Parathyroid adenoma (tissue), 2 donors: ENCODE measurements at regions not wholly inside any gene's neighbourhood (a gene's known extent, or its start where the extent isn't known, plus 50 kb on each side); places are given as distances from the start of the nearest gene placed in this dataset.

Experiments used
- H2AFZ ChIP-seq: fragments of 300-600 bp; sonication (generic); one replicate; pipeline ENCODE4 v1.7.0; 2017; ENCODE audit warnings: antibody characterized with exemption, mild to moderate bottlenecking
- H3K27ac ChIP-seq: fragments of 300-600 bp; sonication (generic); one replicate; pipeline ENCODE4 v1.7.0; 2017
- H3K27me3 ChIP-seq: fragments of 300-600 bp; sonication (generic); one replicate; pipeline ENCODE4 v1.7.0; 2017; ENCODE audit warnings: low read length; ENCODE audit not compliant: control insufficient read depth, insufficient read depth
- H3K36me3 ChIP-seq: fragments of 300-600 bp; sonication (generic); one replicate; pipeline ENCODE4 v1.7.0; 2017; ENCODE audit warnings: low read length; ENCODE audit not compliant: control insufficient read depth, insufficient read depth
- H3K4me1 ChIP-seq: fragments of 300-600 bp; sonication (generic); one replicate; pipeline ENCODE4 v1.7.0; 2017; ENCODE audit warnings: control low read depth
- H3K4me2 ChIP-seq: fragments of 300-600 bp; sonication (generic); one replicate; pipeline ENCODE4 v1.7.0; 2017; ENCODE audit warnings: low read length
- H3K4me3 ChIP-seq: fragments of 300-600 bp; sonication (generic); one replicate; pipeline ENCODE4 v1.7.0; 2017; ENCODE audit warnings: low read depth, low read length
- H3K79me2 ChIP-seq: fragments of 300-600 bp; sonication (generic); one replicate; pipeline ENCODE4 v1.7.0; 2017; ENCODE audit warnings: control low read depth
- H3K9ac ChIP-seq: fragments of 300-600 bp; sonication (generic); one replicate; pipeline ENCODE4 v1.7.0; 2017; ENCODE audit warnings: mild to moderate bottlenecking
- H3K9me3 ChIP-seq: fragments of 300-600 bp; sonication (generic); one replicate; pipeline ENCODE4 v1.7.0; 2017; ENCODE audit warnings: low read length; ENCODE audit not compliant: control insufficient read depth
- TF ChIP-seq, protein P1 (sequence below): fragments of 300-600 bp; sonication (generic); IDR thresholded peaks from one replicate; pipeline ENCODE4 v1.7.0; 2017; ENCODE audit warnings: antibody characterized with exemption, mild to moderate bottlenecking
- donor health status: primary hyperparathyroidism.

DNA sequence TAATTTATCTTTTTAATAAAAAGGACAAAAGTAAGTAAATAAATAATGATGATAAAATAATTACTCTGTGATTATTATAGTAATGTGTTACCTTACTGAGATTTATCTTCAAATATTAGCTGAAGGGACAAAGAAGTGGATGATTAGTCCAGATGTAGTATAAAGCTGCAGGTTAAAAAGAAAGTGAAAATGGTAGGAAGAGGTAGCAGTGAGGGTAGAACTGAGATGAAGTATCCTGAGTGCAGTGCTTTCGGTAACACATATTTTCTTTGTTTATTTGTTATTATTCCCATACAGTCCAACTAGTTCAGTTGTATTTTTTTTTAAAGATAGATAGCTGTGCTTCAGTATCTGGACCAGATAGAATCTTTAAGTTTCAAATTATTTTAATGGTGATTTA lies 1203.5 kb downstream of the NCAM2 start:
- H3K79me2 ChIP-seq, result no peaks in the 10 kb centered on the region
- no peaks in the 10 kb centered on the region for H3K4me1 ChIP-seq
- TF ChIP-seq, protein P1, sequence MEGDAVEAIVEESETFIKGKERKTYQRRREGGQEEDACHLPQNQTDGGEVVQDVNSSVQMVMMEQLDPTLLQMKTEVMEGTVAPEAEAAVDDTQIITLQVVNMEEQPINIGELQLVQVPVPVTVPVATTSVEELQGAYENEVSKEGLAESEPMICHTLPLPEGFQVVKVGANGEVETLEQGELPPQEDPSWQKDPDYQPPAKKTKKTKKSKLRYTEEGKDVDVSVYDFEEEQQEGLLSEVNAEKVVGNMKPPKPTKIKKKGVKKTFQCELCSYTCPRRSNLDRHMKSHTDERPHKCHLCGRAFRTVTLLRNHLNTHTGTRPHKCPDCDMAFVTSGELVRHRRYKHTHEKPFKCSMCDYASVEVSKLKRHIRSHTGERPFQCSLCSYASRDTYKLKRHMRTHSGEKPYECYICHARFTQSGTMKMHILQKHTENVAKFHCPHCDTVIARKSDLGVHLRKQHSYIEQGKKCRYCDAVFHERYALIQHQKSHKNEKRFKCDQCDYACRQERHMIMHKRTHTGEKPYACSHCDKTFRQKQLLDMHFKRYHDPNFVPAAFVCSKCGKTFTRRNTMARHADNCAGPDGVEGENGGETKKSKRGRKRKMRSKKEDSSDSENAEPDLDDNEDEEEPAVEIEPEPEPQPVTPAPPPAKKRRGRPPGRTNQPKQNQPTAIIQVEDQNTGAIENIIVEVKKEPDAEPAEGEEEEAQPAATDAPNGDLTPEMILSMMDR, result no peak
- H3K27ac ChIP-seq, result no peak overlapping the region
- no peaks in the 10 kb centered on the region for H3K36me3 ChIP-seq
- no peak overlapping the region for H3K9ac ChIP-seq
- no peak overlapping the region for H2AFZ ChIP-seq
- H3K27me3 ChIP-seq, result no peaks in the 10 kb centered on the region
- no peak overlapping the region for H3K4me3 ChIP-seq
- no peaks in the 10 kb centered on the region for H3K9me3 ChIP-seq
- H3K4me2 ChIP-seq, result no peak overlapping the region

DNA sequence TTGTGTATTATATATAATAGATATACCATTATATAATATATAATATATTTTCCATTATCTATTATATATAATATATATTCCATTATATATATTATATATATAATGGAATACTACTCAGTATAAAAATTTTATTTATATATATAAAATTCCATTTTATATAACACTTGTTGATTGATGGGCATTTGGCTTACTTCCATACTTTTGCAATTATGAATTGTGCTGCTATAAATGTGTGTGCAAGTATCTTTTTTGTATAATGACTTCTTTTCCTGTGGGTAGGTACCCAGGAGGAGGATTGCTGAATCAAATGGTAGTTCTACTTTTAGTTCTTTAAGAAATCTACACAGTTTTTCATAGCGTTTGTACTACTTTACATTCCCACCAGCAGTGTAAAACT lies 1211.1 kb downstream of the NCAM2 start:
- no peaks in the 10 kb centered on the region for H3K36me3 ChIP-seq
- H3K79me2 ChIP-seq, result no peaks in the 10 kb centered on the region
- TF ChIP-seq, protein P1, result no peak
- H2AFZ ChIP-seq, result no peak overlapping the region
- no peaks in the 10 kb centered on the region for H3K27me3 ChIP-seq
- H3K27ac ChIP-seq, result no peak overlapping the region
- H3K9me3 ChIP-seq, result no peaks in the 10 kb centered on the region
- no peak overlapping the region for H3K9ac ChIP-seq
- H3K4me3 ChIP-seq, result no peak overlapping the region
- no peaks in the 10 kb centered on the region for H3K4me1 ChIP-seq
- no peak overlapping the region for H3K4me2 ChIP-seq

DNA sequence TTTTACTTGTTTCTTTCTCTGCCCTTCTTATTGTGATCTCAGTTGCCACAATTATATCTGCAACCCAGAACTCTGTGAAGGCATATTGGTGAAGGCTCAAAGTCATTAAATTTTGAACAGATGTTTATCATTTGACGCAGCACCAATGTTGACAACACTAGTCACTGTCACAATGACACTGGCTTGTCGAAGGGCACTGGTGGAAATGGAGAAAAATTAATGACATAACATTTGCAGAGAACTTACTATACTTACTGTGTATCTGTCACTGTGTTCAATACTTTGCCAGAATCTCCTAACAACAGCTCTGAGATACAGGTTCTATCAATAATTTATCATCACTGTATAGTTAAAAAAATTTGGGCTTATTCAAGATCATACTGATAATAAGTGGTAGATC lies 1213.7 kb downstream of the NCAM2 start:
- TF ChIP-seq, protein P1, result no peak
- H3K79me2 ChIP-seq, result no peaks in the 10 kb centered on the region
- no peak overlapping the region for H3K9ac ChIP-seq
- H3K4me1 ChIP-seq, result no peaks in the 10 kb centered on the region
- no peaks in the 10 kb centered on the region for H3K36me3 ChIP-seq
- no peak overlapping the region for H2AFZ ChIP-seq
- H3K27me3 ChIP-seq, result no peaks in the 10 kb centered on the region
- no peak overlapping the region for H3K4me2 ChIP-seq
- no peak overlapping the region for H3K27ac ChIP-seq
- H3K4me3 ChIP-seq, result no peak overlapping the region
- H3K9me3 ChIP-seq, result no peaks in the 10 kb centered on the region

GRCh38 chr21:22223385-22223784 lies 1225.2 kb downstream of the NCAM2 start:
- TF ChIP-seq, protein P1, result no peak
- Histone ChIP-seq H3K27ac (no peak overlapping the region), H3K9me3 (no peaks in the 10 kb centered on the region), H2AFZ (no peak overlapping the region), H3K4me1 (no peaks in the 10 kb centered on the region), H3K4me3 (no peak overlapping the region), H3K79me2 (no peaks in the 10 kb centered on the region), H3K27me3 (no peaks in the 10 kb centered on the region), H3K36me3 (no peaks in the 10 kb centered on the region), H3K4me2 (peak overlapping the region; percentile 47), H3K9ac (no peak overlapping the region)

- Histone ChIP-seq H3K4me3 (no peak overlapping the region), H3K36me3 (no peaks in the 10 kb centered on the region), H3K9me3 (no peaks in the 10 kb centered on the region), H3K4me2 (no peak overlapping the region), H2AFZ (no peak overlapping the region), H3K79me2 (no peaks in the 10 kb centered on the region), H3K4me1 (no peaks in the 10 kb centered on the region), H3K27ac (no peak overlapping the region), H3K9ac (no peak overlapping the region), H3K27me3 (no peaks in the 10 kb centered on the region)
- TF ChIP-seq, protein P1, result no peak
Measured at GRCh38 chr21:22224261-22224660, 1226.1 kb downstream of the NCAM2 start.
